HG03521 (cell line): ENCODE measurements at regions not wholly inside any gene's neighbourhood (a gene's known extent, or its start where the extent isn't known, plus 50 kb on each side); places are given as distances from the start of the nearest gene placed in this dataset.
"Not testable (repeated sequence)": the region's sequence is repeated elsewhere in the genome, so short reads cannot be mapped to it uniquely, and the experiment has no call there.

ENCODE experiments used
- ATAC-seq: cut with Tn5 transposase; IDR thresholded peaks from one replicate; pipeline ENCODE4 v1.9.1; 2021; ENCODE audit warnings: mild to moderate bottlenecking, moderate library complexity; ENCODE audit not compliant: unreplicated experiment

- no peak for ATAC-seq
Measured at GRCh38 chr3:115204475-115204874, 57.4 kb upstream of the ZBTB20 start.

- ATAC-seq: no peak
Measured at GRCh38 chr3:115208066-115208750, 61.1 kb upstream of the ZBTB20 start.

- no peak for ATAC-seq
Measured at GRCh38 chr3:115211810-115212492, 64.9 kb upstream of the ZBTB20 start.

- ATAC-seq: no peak
Measured at GRCh38 chr3:115212615-115213014, 65.5 kb upstream of the ZBTB20 start.

GRCh38 chr3:115213052-115213451 lies 66.0 kb upstream of the ZBTB20 start:
- not testable (repeated sequence) for ATAC-seq

GRCh38 chr3:115217292-115217677 lies 70.2 kb upstream of the ZBTB20 start:
- no peak for ATAC-seq

- ATAC-seq: no peak
Measured at GRCh38 chr3:115217678-115218451, 70.8 kb upstream of the ZBTB20 start.

GRCh38 chr3:115218859-115219258 lies 71.8 kb upstream of the ZBTB20 start:
- ATAC-seq: no peak

GRCh38 chr3:115224687-115225086 lies 77.6 kb upstream of the ZBTB20 start:
- no peak for ATAC-seq

- ATAC-seq: no peak
Measured at GRCh38 chr3:115226844-115227445, 79.9 kb upstream of the ZBTB20 start.

- ATAC-seq: no peak
Measured at GRCh38 chr3:115227461-115227860, 80.4 kb upstream of the ZBTB20 start.

- no peak for ATAC-seq
Measured at GRCh38 chr3:115228266-115228665, 81.2 kb upstream of the ZBTB20 start.

GRCh38 chr3:115232167-115232566 lies 85.1 kb upstream of the ZBTB20 start:
- no peak for ATAC-seq

- ATAC-seq: no peak
Measured at GRCh38 chr3:115233021-115233420, 85.9 kb upstream of the ZBTB20 start.

- ATAC-seq: no peak
Measured at GRCh38 chr3:115236496-115236895, 89.4 kb upstream of the ZBTB20 start.

GRCh38 chr3:115239717-115240116 lies 92.6 kb upstream of the ZBTB20 start:
- ATAC-seq: no peak

GRCh38 chr3:115244350-115244749 lies 97.3 kb upstream of the ZBTB20 start:
- no peak for ATAC-seq

- ATAC-seq: no peak
Measured at GRCh38 chr3:115245438-115245837, 98.3 kb upstream of the ZBTB20 start.

GRCh38 chr3:115245899-115246298 lies 98.8 kb upstream of the ZBTB20 start:
- ATAC-seq: no peak

- ATAC-seq: no peak
Measured at GRCh38 chr3:115246461-115247020, 99.5 kb upstream of the ZBTB20 start.

- no peak for ATAC-seq
Measured at GRCh38 chr3:115248274-115248673, 101.2 kb upstream of the ZBTB20 start.
